NK-92 treated with Interleukin-12 subunit alpha and Interleukin-12 subunit beta, amount 100 ng/mL, for 24 hours (cell line): ENCODE measurements at regions not wholly inside any gene's neighbourhood (a gene's known extent, or its start where the extent isn't known, plus 50 kb on each side); places are given as distances from the start of the nearest gene placed in this dataset.
"Not testable (repeated sequence)": the region's sequence is repeated elsewhere in the genome, so short reads cannot be mapped to it uniquely, and the experiment has no call there.

Experiments used
- DNase-seq: peaks from one replicate; lab custom pipeline; 2025; lab: John Stamatoyannopoulos, UW

- no peak for DNase-seq
These were observed 294.0 kb upstream of the PTBP2 start for GRCh38 chr1:96427616-96428015.

GRCh38 chr1:96445302-96445701 lies 276.3 kb upstream of the PTBP2 start:
- no peak for DNase-seq

- no peak for DNase-seq
These were observed 257.5 kb upstream of the PTBP2 start for GRCh38 chr1:96464066-96464465.

- DNase-seq: no peak
These were observed 257.1 kb upstream of the PTBP2 start for GRCh38 chr1:96464522-96464921.

- no peak for DNase-seq
These were observed 256.6 kb upstream of the PTBP2 start for GRCh38 chr1:96464991-96465390.

GRCh38 chr1:96465441-96465840 lies 256.1 kb upstream of the PTBP2 start:
- DNase-seq: no peak

- DNase-seq: no peak
These were observed 254.7 kb upstream of the PTBP2 start for GRCh38 chr1:96466842-96467241.

- DNase-seq: not testable (repeated sequence)
These were observed 251.9 kb upstream of the PTBP2 start for GRCh38 chr1:96469726-96470125.

GRCh38 chr1:96472471-96472870 lies 249.1 kb upstream of the PTBP2 start:
- DNase-seq: no peak

GRCh38 chr1:96473791-96474434 lies 247.7 kb upstream of the PTBP2 start:
- no peak for DNase-seq

- no peak for DNase-seq
These were observed 246.4 kb upstream of the PTBP2 start for GRCh38 chr1:96474985-96475743.

- no peak for DNase-seq
These were observed 245.7 kb upstream of the PTBP2 start for GRCh38 chr1:96475903-96476302.

- no peak for DNase-seq
These were observed 243.4 kb upstream of the PTBP2 start for GRCh38 chr1:96478228-96478627.

- no peak for DNase-seq
These were observed 240.2 kb upstream of the PTBP2 start for GRCh38 chr1:96481409-96481808.

- DNase-seq: no peak
These were observed 239.0 kb upstream of the PTBP2 start for GRCh38 chr1:96482616-96483015.

GRCh38 chr1:96487394-96487793 lies 234.2 kb upstream of the PTBP2 start:
- DNase-seq: no peak

- DNase-seq: no peak
These were observed 233.6 kb upstream of the PTBP2 start for GRCh38 chr1:96487971-96488370.

- DNase-seq: no peak
These were observed 232.8 kb upstream of the PTBP2 start for GRCh38 chr1:96488777-96489176.

GRCh38 chr1:96492236-96492635 lies 229.3 kb upstream of the PTBP2 start:
- DNase-seq: no peak

- DNase-seq: no peak
These were observed 222.7 kb upstream of the PTBP2 start for GRCh38 chr1:96498744-96499340.

GRCh38 chr1:96508233-96508632 lies 213.4 kb upstream of the PTBP2 start:
- DNase-seq: no peak

- no peak for DNase-seq
These were observed 212.2 kb upstream of the PTBP2 start for GRCh38 chr1:96509339-96509738.

GRCh38 chr1:96509951-96510350 lies 211.6 kb upstream of the PTBP2 start:
- DNase-seq: no peak
